Liver (tissue), 8 donors: ENCODE measurements at regions not wholly inside any gene's neighbourhood (a gene's known extent, or its start where the extent isn't known, plus 50 kb on each side); places are given as distances from the start of the nearest gene placed in this dataset.

Source experiments
- DNase-seq: peaks from one replicate; pipeline ENCODE4 v3.0.0-alpha.2; 2017; ENCODE audit warnings: low spot score
- H3K27ac ChIP-seq, 2 donors: one replicate each; pipeline ENCODE4 v1.7.0; 2013; ENCODE audit warnings: inconsistent platforms in 2 of 2, low read length in 2 of 2, control low read depth in 1 of 2, low read depth in 1 of 2, mild to moderate bottlenecking in 1 of 2
- H3K27me3 ChIP-seq, 4 donors: one replicate each; pipeline versions ENCODE4 v1.6.1 to v1.7.0; 2013; ENCODE audit warnings: low read length in 3 of 4, inconsistent platforms in 1 of 4, mild to moderate bottlenecking in 1 of 4, moderate library complexity in 1 of 4; ENCODE audit not compliant: control insufficient read depth in 4 of 4, insufficient read depth in 4 of 4
- H3K36me3 ChIP-seq, 4 donors: one replicate each; pipeline versions ENCODE4 v1.6.1 to v1.7.0; 2013; ENCODE audit warnings: low read length in 3 of 4, mild to moderate bottlenecking in 3 of 4, low read depth in 1 of 4, moderate library complexity in 1 of 4; ENCODE audit not compliant: control insufficient read depth in 4 of 4, insufficient read depth in 3 of 4
- H3K4me1 ChIP-seq, 4 donors: one replicate each; pipeline versions ENCODE4 v1.6.1 to v1.7.0; 2013; ENCODE audit warnings: low read length in 3 of 4, mild to moderate bottlenecking in 3 of 4, moderate library complexity in 1 of 4; ENCODE audit not compliant: control insufficient read depth in 4 of 4, insufficient read depth in 4 of 4
- H3K4me3 ChIP-seq, 3 donors: one replicate each; pipeline versions ENCODE4 v1.6.1 to v1.7.0; 2013; ENCODE audit warnings: low read length in 3 of 3, control low read depth in 1 of 3, low read depth in 1 of 3, mild to moderate bottlenecking in 1 of 3
- H3K9ac ChIP-seq, 2 donors: one replicate each; pipeline ENCODE4 v1.7.0; 2013; ENCODE audit warnings: low read length in 2 of 2, mild to moderate bottlenecking in 2 of 2, moderate library complexity in 2 of 2, control low read depth in 1 of 2, low read depth in 1 of 2
- H3K9me3 ChIP-seq, 4 donors: one replicate each; pipeline versions ENCODE4 v1.6.1 to v1.7.0; 2013; ENCODE audit warnings: low read length in 3 of 4; ENCODE audit not compliant: control insufficient read depth in 4 of 4
- ATF3 ChIP-seq: IDR thresholded peaks from 2 replicates; pipeline ENCODE4 v1.6.1; 2016; ENCODE audit warnings: antibody characterized with exemption
- EGR1 ChIP-seq, 2 donors: IDR thresholded peaks; 2 replicates each; pipeline ENCODE4 v1.6.1; 2016 to 2018; ENCODE audit warnings: antibody characterized with exemption in 2 of 2, low read depth in 2 of 2
- FOXA1 ChIP-seq: IDR thresholded peaks from 2 replicates; pipeline ENCODE4 v1.6.1; 2016; ENCODE audit warnings: antibody characterized with exemption
- FOXA2 ChIP-seq: IDR thresholded peaks from 2 replicates; pipeline ENCODE4 v1.6.1; 2016; ENCODE audit warnings: antibody characterized with exemption
- GABPA ChIP-seq, 2 donors: IDR thresholded peaks in 1 of 2; conservative IDR thresholded peaks in 1 of 2; 2 replicates each; pipeline ENCODE4 v1.6.1; 2016; ENCODE audit warnings: antibody characterized with exemption in 2 of 2, mild to moderate bottlenecking in 1 of 2, moderate library complexity in 1 of 2
- HNF4A ChIP-seq, 2 donors: conservative IDR thresholded peaks; 2 replicates each; pipeline ENCODE4 v1.6.1; 2016; ENCODE audit warnings: antibody characterized with exemption in 2 of 2, mild to moderate bottlenecking in 2 of 2
- HNF4G ChIP-seq: IDR thresholded peaks from 2 replicates; pipeline ENCODE4 v1.6.1; 2016; ENCODE audit warnings: antibody characterized with exemption
- JUND ChIP-seq, 2 donors: IDR thresholded peaks; 2 replicates each; pipeline ENCODE4 v1.6.1; 2016; ENCODE audit warnings: antibody characterized with exemption in 2 of 2
- NR2F2 ChIP-seq: IDR thresholded peaks from 2 replicates; pipeline ENCODE4 v1.6.1; 2016; ENCODE audit warnings: antibody characterized with exemption
- RAD21 ChIP-seq, 2 donors: IDR thresholded peaks; 2 replicates each; pipeline ENCODE4 v1.6.1; 2016; ENCODE audit warnings: antibody characterized with exemption in 2 of 2, mild to moderate bottlenecking in 2 of 2
- RXRA ChIP-seq, 2 donors: IDR thresholded peaks; 2 replicates each; pipeline ENCODE4 v1.6.1; 2017 to 2018; ENCODE audit warnings: antibody characterized with exemption in 2 of 2, mild to moderate bottlenecking in 1 of 2
- SP1 ChIP-seq: IDR thresholded peaks from 2 replicates; pipeline ENCODE4 v1.6.1; 2018; ENCODE audit warnings: antibody characterized with exemption, mild to moderate bottlenecking
- TAF1 ChIP-seq: conservative IDR thresholded peaks from 2 replicates; pipeline ENCODE4 v1.6.1; 2016; ENCODE audit warnings: antibody characterized with exemption, mild to moderate bottlenecking
- YY1 ChIP-seq: IDR thresholded peaks from 2 replicates; pipeline ENCODE4 v1.6.1; 2016; ENCODE audit warnings: antibody characterized with exemption, mild to moderate bottlenecking
- ZBTB33 ChIP-seq: IDR thresholded peaks from 2 replicates; pipeline ENCODE4 v1.6.1; 2016; ENCODE audit warnings: antibody characterized with exemption
- WGBS: extraction: QIAGEN DNeasy Blood & Tissue Kit; methylation state at CpG from one replicate; pipeline ENCODE4 v1.1.7; 2013; 5-methylcytosine and 5-hydroxymethylcytosine counted together
- TF ChIP-seq, protein P1 (sequence below): IDR thresholded peaks from 2 replicates; pipeline ENCODE4 v1.6.1; 2016; ENCODE audit warnings: antibody characterized with exemption, mild to moderate bottlenecking
- TF ChIP-seq, protein P2 (sequence below): IDR thresholded peaks from 2 replicates; pipeline ENCODE4 v1.6.1; 2016; ENCODE audit warnings: antibody characterized with exemption
- TF ChIP-seq, protein P3 (sequence below): fragments of 150-350 bp; IDR thresholded peaks from 2 replicates; pipeline ENCODE4 v1.5.1; 2017; ENCODE audit warnings: improper control_type of control experiment, low read depth, low read length; ENCODE audit not compliant: missing input control
- donor health status: healthy.
- donor health status: healthy.
- donor health status: healthy.
- donor health status: healthy.
- donor health status: healthy.

DNA sequence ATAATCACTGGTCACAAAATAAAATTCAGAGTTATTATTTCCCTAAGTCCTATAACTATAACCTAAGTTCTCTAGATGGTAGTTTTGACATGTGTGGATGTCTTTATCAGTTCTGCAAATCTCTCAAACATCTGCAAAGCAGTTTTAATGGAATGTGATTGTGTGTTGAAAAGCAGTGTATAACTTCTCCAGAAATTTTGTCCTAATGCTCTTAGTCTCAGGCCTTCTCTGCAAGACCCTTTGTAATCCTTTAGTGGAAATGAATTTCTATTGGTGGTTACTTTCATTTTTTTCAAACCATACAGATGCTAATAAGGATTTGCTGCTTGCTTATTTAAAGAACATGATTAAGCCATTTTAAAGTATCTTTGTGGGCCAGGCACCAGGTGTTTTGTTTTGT lies 75.5 kb upstream of the LHFPL2 start:
- peaks cover 0 to 6% (median 1%) of the 10 kb centered on the region in 4 donors for H3K4me1 ChIP-seq
- H3K27me3 ChIP-seq = no peaks in the 10 kb centered on the region
- TF ChIP-seq FOXA2 (no peak), NR2F2 (no peak), SP1 (no peak), ATF3 (no peak), HNF4A (conservative IDR thresholded peaks at IDR 0.05) (no peak), RXRA (IDR thresholded peaks at IDR 0.05) (no peak), HNF4G (no peak), EGR1 (IDR thresholded peaks at IDR 0.05; ENCODE audit: low read depth in 2 of 2) (no peak)
- TF ChIP-seq, protein P1, sequence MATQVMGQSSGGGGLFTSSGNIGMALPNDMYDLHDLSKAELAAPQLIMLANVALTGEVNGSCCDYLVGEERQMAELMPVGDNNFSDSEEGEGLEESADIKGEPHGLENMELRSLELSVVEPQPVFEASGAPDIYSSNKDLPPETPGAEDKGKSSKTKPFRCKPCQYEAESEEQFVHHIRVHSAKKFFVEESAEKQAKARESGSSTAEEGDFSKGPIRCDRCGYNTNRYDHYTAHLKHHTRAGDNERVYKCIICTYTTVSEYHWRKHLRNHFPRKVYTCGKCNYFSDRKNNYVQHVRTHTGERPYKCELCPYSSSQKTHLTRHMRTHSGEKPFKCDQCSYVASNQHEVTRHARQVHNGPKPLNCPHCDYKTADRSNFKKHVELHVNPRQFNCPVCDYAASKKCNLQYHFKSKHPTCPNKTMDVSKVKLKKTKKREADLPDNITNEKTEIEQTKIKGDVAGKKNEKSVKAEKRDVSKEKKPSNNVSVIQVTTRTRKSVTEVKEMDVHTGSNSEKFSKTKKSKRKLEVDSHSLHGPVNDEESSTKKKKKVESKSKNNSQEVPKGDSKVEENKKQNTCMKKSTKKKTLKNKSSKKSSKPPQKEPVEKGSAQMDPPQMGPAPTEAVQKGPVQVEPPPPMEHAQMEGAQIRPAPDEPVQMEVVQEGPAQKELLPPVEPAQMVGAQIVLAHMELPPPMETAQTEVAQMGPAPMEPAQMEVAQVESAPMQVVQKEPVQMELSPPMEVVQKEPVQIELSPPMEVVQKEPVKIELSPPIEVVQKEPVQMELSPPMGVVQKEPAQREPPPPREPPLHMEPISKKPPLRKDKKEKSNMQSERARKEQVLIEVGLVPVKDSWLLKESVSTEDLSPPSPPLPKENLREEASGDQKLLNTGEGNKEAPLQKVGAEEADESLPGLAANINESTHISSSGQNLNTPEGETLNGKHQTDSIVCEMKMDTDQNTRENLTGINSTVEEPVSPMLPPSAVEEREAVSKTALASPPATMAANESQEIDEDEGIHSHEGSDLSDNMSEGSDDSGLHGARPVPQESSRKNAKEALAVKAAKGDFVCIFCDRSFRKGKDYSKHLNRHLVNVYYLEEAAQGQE = no peak
- TF ChIP-seq, protein P2, sequence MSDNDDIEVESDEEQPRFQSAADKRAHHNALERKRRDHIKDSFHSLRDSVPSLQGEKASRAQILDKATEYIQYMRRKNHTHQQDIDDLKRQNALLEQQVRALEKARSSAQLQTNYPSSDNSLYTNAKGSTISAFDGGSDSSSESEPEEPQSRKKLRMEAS = no peak
- no peaks in the 10 kb centered on the region for H3K9me3 ChIP-seq
- no peak overlapping the region for H3K4me3 ChIP-seq
- no peak overlapping the region for H3K9ac ChIP-seq
- DNase-seq = no peak
- H3K36me3 ChIP-seq = no peaks in the 10 kb centered on the region
- no peak overlapping the region for H3K27ac ChIP-seq

DNA sequence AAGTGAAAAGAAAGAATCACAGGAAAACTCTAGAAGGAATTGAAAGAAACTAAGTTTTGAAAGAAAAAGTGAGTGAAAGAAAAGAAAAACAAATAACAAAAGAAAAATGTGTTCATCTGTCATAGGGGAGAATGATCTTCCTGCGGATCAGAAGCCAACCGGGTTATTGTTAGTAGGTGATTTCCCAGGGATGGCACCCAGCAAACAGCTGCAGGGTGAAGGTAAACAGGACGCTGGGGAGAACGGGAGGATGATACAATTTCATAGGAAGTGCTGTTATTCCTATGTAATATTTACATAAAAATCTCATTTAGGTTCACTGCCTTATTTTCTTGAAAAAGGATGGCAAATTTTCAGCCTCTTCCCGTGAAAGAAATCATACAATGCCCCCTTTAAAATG lies 72.4 kb upstream of the LHFPL2 start:
- H3K4me3 ChIP-seq = no peak overlapping the region
- no peaks in the 10 kb centered on the region for H3K4me1 ChIP-seq
- H3K36me3 ChIP-seq = no peaks in the 10 kb centered on the region
- TF ChIP-seq YY1 (no peak), NR2F2 (no peak), TAF1 (no peak), ZBTB33 (no peak), RAD21 (IDR thresholded peaks at IDR 0.05) (no peak), HNF4A (conservative IDR thresholded peaks at IDR 0.05) (no peak), FOXA2 (no peak), HNF4G (no peak), FOXA1 (no peak), EGR1 (IDR thresholded peaks at IDR 0.05; ENCODE audit: low read depth in 2 of 2) (no peak), RXRA (IDR thresholded peaks at IDR 0.05) (no peak), GABPA (IDR thresholded peaks at IDR 0.05 in 1 of 2, conservative IDR thresholded peaks at IDR 0.05 in 1 of 2) (no peak), SP1 (no peak), JUND (IDR thresholded peaks at IDR 0.05) (no peak)
- TF ChIP-seq, protein P2 = no peak
- TF ChIP-seq, protein P3, sequence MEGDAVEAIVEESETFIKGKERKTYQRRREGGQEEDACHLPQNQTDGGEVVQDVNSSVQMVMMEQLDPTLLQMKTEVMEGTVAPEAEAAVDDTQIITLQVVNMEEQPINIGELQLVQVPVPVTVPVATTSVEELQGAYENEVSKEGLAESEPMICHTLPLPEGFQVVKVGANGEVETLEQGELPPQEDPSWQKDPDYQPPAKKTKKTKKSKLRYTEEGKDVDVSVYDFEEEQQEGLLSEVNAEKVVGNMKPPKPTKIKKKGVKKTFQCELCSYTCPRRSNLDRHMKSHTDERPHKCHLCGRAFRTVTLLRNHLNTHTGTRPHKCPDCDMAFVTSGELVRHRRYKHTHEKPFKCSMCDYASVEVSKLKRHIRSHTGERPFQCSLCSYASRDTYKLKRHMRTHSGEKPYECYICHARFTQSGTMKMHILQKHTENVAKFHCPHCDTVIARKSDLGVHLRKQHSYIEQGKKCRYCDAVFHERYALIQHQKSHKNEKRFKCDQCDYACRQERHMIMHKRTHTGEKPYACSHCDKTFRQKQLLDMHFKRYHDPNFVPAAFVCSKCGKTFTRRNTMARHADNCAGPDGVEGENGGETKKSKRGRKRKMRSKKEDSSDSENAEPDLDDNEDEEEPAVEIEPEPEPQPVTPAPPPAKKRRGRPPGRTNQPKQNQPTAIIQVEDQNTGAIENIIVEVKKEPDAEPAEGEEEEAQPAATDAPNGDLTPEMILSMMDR = no peak
- TF ChIP-seq, protein P1 = no peak
- no peak for DNase-seq
- H3K27ac ChIP-seq = no peak overlapping the region
- H3K27me3 ChIP-seq = peaks cover 0 to 10% (median 0%) of the 10 kb centered on the region in 4 donors
- no peak overlapping the region for H3K9ac ChIP-seq
- no peaks in the 10 kb centered on the region for H3K9me3 ChIP-seq
- 69% methylated on average over 5 of the region's 5 CpGs for WGBS
